Fibroblast of mammary gland (primary cell): ENCODE measurements at regions not wholly inside any gene's neighbourhood (a gene's known extent, or its start where the extent isn't known, plus 50 kb on each side); places are given as distances from the start of the nearest gene placed in this dataset.
A peak's percentile ranks its signal among the peaks of the same experiment; 100 is the strongest.

Source experiments
- DNase-seq: peaks from one replicate; pipeline ENCODE4 v3.0.0-alpha.2; 2010; ENCODE audit warnings: low read depth
- H3K4me3 ChIP-seq: 2 replicates; pipeline ENCODE4 v1.5.1; 2011; ENCODE audit warnings: low read depth, mild to moderate bottlenecking, low read length, moderate library complexity; ENCODE audit not compliant: control insufficient read depth
- TF ChIP-seq, protein P1 (sequence below): conservative IDR thresholded peaks from 2 replicates; pipeline ENCODE4 v1.5.1; 2011; ENCODE audit warnings: low read depth, low read length, inconsistent platforms; ENCODE audit not compliant: control insufficient read depth, insufficient read depth

DNA sequence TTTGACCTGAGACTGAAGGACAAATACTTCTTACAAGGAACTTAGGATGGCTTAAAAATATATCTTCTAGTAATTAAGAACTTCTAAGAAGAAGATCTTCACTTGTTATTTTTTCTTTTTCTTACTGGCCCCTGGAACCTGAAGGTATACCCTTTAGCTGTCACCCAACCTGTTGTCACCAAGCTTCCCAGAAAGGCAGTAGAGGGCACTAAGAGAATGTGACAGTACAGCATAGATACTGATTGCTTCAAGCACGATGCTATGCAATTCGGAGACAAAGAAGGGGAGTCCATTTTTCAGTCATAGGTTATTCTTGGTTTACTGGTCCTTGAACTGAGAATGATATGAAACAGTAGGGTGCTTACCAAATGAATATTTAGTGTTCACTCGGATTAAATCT lies 208.3 kb upstream of the PCDH9 start:
- TF ChIP-seq, protein P1, sequence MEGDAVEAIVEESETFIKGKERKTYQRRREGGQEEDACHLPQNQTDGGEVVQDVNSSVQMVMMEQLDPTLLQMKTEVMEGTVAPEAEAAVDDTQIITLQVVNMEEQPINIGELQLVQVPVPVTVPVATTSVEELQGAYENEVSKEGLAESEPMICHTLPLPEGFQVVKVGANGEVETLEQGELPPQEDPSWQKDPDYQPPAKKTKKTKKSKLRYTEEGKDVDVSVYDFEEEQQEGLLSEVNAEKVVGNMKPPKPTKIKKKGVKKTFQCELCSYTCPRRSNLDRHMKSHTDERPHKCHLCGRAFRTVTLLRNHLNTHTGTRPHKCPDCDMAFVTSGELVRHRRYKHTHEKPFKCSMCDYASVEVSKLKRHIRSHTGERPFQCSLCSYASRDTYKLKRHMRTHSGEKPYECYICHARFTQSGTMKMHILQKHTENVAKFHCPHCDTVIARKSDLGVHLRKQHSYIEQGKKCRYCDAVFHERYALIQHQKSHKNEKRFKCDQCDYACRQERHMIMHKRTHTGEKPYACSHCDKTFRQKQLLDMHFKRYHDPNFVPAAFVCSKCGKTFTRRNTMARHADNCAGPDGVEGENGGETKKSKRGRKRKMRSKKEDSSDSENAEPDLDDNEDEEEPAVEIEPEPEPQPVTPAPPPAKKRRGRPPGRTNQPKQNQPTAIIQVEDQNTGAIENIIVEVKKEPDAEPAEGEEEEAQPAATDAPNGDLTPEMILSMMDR = no peak
- H3K4me3 ChIP-seq = no peak overlapping the region

DNA sequence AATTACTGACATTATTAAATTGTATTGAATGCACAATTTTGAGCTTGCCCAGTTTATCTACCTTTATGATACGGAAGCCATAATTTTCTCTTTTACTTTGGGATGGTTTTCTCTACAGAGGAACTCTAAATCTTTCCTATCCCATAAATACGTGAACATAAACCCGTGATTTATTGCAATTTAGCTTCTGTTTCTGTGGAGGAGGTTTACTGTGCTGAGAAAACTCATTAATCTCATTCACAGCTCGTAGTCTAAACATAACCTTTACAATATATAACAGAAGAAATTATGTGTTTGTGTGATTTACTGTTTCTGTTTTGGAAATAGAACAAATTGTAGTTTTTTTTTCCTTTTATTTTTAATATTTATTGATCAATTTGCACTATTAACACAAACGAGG lies 207.1 kb upstream of the PCDH9 start:
- DNase-seq = no peak
- H3K4me3 ChIP-seq = no peak overlapping the region
- TF ChIP-seq, protein P1 = no peak

More for the DNA sequence above, 208.3 kb upstream of the PCDH9 start:
- DNase-seq = no peak

DNA sequence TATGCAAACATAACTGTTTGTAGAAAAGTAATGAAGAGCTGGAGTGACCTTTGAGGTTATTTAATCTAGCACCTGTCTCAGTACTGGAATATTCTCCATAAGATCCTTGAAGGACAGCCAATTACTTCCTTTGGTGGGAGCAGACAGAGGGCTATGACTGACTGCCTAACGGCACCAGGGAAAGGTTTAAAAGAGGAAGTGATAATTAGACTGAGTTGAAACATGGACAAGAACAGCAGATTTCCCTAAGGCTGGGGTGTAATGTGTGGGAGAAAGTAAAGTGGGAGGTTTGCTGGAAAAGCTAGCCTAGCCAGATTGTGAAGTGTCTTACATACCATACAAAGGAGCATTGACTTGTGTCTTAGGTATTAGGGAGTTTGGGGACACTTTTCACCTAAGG lies 191.3 kb upstream of the PCDH9 start:
- H3K4me3 ChIP-seq = no peak overlapping the region
- no peak for DNase-seq
- TF ChIP-seq, protein P1 = no peak

DNA sequence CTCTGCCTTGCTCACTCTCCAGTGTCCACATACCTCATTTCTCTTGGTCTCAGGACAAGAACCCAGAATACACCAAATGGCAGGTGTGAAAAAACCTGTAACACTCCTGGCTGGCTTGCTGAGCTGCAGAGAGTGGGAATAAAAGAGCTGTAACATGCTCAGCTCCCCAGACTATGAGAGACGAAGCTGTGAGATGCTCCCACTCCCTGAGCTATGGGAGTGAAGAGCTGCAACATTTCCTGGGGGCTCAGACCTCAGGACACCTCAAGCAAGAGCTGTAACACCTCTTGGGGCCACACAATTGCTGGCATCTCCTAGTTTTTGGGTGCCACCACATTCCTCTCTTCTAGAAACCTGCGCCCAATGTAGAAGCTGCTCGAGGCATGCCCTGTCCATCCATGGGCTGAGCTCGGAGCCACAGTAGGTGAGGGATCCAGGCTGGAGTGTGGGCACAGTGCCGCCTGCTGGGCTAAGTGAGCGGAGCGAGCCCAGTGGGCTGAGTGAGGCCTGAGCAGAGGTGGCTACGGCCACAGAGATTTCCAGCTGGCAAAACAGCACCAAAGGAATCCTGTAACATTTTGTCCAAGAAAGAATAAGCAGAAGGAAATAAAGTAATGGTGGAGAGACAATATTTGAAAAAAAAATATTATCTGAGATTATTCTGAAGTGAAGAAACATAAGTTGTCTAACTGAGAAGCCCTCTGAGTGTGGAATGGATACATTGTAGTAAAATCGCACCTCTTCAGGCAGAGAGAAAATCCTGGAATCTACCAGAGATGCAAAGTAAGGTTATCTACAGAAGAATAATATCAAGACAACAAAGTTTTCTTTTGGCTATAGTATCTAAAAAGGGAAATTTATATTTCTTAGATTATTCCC lies 186.2 kb upstream of the PCDH9 start:
- TF ChIP-seq, protein P1 = peak; percentile 78
- no peak overlapping the region for H3K4me3 ChIP-seq
- DNase-seq = peak; percentile 51

DNA sequence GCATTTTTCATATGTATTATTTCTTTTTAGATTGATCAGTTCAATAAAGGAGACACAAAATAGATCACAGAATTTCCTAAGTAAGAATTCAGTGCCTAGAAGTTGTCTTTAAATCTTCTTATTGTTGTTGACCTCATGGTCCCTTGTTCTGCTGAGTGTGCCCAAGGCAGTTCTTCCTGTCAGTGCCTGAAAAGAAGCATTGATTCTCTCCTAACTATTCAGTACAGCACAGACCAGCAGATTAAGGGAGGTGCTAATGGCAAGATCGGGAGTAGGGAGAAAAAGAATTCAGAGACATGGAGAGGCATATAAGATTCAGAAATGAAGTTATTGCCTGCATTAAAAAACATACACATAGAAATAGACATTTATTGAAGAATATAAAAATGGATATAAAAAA lies 180.5 kb upstream of the PCDH9 start:
- DNase-seq = no peak
- H3K4me3 ChIP-seq = no peak overlapping the region
- TF ChIP-seq, protein P1 = no peak

DNA sequence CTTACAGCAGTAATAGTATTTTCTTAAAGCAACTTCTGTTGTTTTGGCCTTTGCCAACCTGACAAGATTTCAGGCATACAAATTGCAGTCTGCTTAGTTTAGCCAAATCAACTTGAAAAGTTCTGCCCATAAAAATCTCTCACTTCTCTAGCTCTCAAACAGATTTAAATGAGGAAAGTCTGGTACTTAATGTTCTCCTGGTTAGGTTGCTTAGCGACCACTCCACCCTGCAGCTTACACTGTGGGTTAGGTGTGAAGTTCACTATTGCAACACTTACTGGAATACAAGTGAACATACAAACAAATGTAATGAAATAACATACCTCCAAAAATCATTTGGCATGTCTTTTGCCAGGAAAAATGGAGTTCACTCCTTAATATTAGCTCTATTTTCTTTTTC lies 178.7 kb upstream of the PCDH9 start:
- peak; percentile 61 for DNase-seq
- H3K4me3 ChIP-seq = no peak overlapping the region
- TF ChIP-seq, protein P1 = no peak
